Thyroid gland (tissue), 4 donors: ENCODE measurements at regions not wholly inside any gene's neighbourhood (a gene's known extent, or its start where the extent isn't known, plus 50 kb on each side); places are given as distances from the start of the nearest gene placed in this dataset.

Experiments
- POLR2A ChIP-seq, 2 donors: fragments of 450-650 bp; IDR thresholded peaks; one replicate each; pipeline ENCODE4 v1.6.1; 2017; ENCODE audit warnings: antibody characterized with exemption in 2 of 2, mild to moderate bottlenecking in 2 of 2, moderate library complexity in 1 of 2
- TF ChIP-seq, protein P1 (sequence below), 6 experiments: fragments of 200-600 bp in 3 of 6; fragments of 450-650 bp in 3 of 6; sonication (generic) in 3 of 6; IDR thresholded peaks; one replicate each; pipeline ENCODE4 v1.5.1; 2016 to 2019; ENCODE audit warnings: antibody characterized with exemption in 6 of 6, mild to moderate bottlenecking in 2 of 6, inconsistent platforms in 1 of 6, moderate library complexity in 1 of 6

GRCh38 chr2:120847700-120848321, 112.1 kb downstream of the GLI2 start:
- TF ChIP-seq, protein P1, sequence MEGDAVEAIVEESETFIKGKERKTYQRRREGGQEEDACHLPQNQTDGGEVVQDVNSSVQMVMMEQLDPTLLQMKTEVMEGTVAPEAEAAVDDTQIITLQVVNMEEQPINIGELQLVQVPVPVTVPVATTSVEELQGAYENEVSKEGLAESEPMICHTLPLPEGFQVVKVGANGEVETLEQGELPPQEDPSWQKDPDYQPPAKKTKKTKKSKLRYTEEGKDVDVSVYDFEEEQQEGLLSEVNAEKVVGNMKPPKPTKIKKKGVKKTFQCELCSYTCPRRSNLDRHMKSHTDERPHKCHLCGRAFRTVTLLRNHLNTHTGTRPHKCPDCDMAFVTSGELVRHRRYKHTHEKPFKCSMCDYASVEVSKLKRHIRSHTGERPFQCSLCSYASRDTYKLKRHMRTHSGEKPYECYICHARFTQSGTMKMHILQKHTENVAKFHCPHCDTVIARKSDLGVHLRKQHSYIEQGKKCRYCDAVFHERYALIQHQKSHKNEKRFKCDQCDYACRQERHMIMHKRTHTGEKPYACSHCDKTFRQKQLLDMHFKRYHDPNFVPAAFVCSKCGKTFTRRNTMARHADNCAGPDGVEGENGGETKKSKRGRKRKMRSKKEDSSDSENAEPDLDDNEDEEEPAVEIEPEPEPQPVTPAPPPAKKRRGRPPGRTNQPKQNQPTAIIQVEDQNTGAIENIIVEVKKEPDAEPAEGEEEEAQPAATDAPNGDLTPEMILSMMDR (IDR thresholded peaks at IDR 0.05), result no peak
- no peak for TF ChIP-seq POLR2A (IDR thresholded peaks at IDR 0.05)
